Psoas muscle (tissue), 7 donors: ENCODE measurements at regions not wholly inside any gene's neighbourhood (a gene's known extent, or its start where the extent isn't known, plus 50 kb on each side); places are given as distances from the start of the nearest gene placed in this dataset.

Source experiments
- ATAC-seq, 4 donors: fragments of 200-7000 bp; cut with Tn5 transposase; one replicate each; pipeline ENCODE4 v1.9.1; 2020; ENCODE audit warnings: moderate library complexity in 3 of 4, mild to moderate bottlenecking in 2 of 4
- DNase-seq, 2 donors: peaks; one replicate each; pipeline ENCODE4 v3.0.0-alpha.2; 2020
- H3K27ac ChIP-seq: fragments of 200-600 bp; one replicate; pipeline ENCODE4 v1.8.0; 2022
- H3K27me3 ChIP-seq, 3 donors: fragments of 200-600 bp in 1 of 3; one replicate each; pipeline versions ENCODE4 v1.6.1 to v1.8.0; 2013 to 2022; ENCODE audit warnings: low read length in 2 of 3, mild to moderate bottlenecking in 2 of 3, moderate library complexity in 1 of 3; ENCODE audit not compliant: insufficient read depth in 3 of 3
- H3K36me3 ChIP-seq, 2 donors: fragments of 200-600 bp in 1 of 2; one replicate each; pipeline versions ENCODE4 v1.6.1 to v1.8.0; 2013 to 2022; ENCODE audit warnings: low read depth in 1 of 2, mild to moderate bottlenecking in 1 of 2, moderate library complexity in 1 of 2; ENCODE audit not compliant: insufficient read depth in 1 of 2
- H3K4me1 ChIP-seq: fragments of 200-600 bp; one replicate; pipeline ENCODE4 v1.8.0; 2022
- H3K4me3 ChIP-seq: fragments of 200-600 bp; one replicate; pipeline ENCODE4 v1.8.0; 2022; ENCODE audit warnings: mild to moderate bottlenecking
- H3K9me3 ChIP-seq: fragments of 200-600 bp; one replicate; pipeline ENCODE4 v1.8.0; 2022
- CTCF ChIP-seq: fragments of 200-600 bp; IDR thresholded peaks from one replicate; pipeline ENCODE4 v1.8.0; 2022; ENCODE audit warnings: antibody characterized with exemption
- WGBS, 3 donors: extraction: QIAGEN DNeasy Blood & Tissue Kit; methylation state at CpG; one replicate each; pipeline versions ENCODE4 v1.1.6 to v1.1.7; 2013; 5-methylcytosine and 5-hydroxymethylcytosine counted together
- intact Hi-C, 2 donors: fragments of 100-400 bp; cut with DNase I; formaldehyde crosslinking; loops; one replicate each; pipeline versions ENCODE4 v1.11.0 to v1.14.2; 2022
- donor health status: healthy with polysubstance abuse.
- donor health status: DM: no; HTN: no; CAD: no; lungs with moderate emphysema.
- donor health status: Bipolar disorder and iron deficiency.
- donor health status: healthy.
- donor health status: DM: yes; HTN: yes; CAD: no.
- donor health status: DM: no; HTN: no; CAD: no.
- donor health status: DM: yes; HTN: yes; CAD: no.

GRCh38 chr4:10239982-10240654 is 123.5 kb upstream of the WDR1 start:
- H3K36me3 ChIP-seq = no peaks in the 10 kb centered on the region
- 42 to 55% (median 45%) methylated on average over 7 of the region's 7 CpGs for WGBS, 3 donors
- no peak overlapping the region for H3K4me3 ChIP-seq
- no peak for ATAC-seq
- no peaks in the 10 kb centered on the region for H3K4me1 ChIP-seq
- intact Hi-C loops = loop anchor here in 1 of 2 donors (5.0 kb wide), 2 partner anchors 33 to 43 kb away; no protein-coding TSS in a partner anchor
- no peak for TF ChIP-seq CTCF
- DNase-seq = no peak
- no peak overlapping the region for H3K27ac ChIP-seq
- H3K9me3 ChIP-seq = no peaks in the 10 kb centered on the region
- H3K27me3 ChIP-seq = peaks cover 0 to 5% (median 0%) of the 10 kb centered on the region in 3 donors

- no peak for TF ChIP-seq CTCF
- intact Hi-C loops = loop anchor here in 1 of 2 donors (5.0 kb wide), 1 partner anchor 40 kb away; no protein-coding TSS in a partner anchor
- WGBS, 3 donors = 55 to 57% (median 56%) methylated on average over 1 of the region's 1 CpG
Measured at GRCh38 chr4:10237131-10237530, 120.5 kb upstream of the WDR1 start.

GRCh38 chr4:10232114-10232513 is 115.5 kb upstream of the WDR1 start:
- no peaks in the 10 kb centered on the region for H3K9me3 ChIP-seq
- ATAC-seq (no peak), DNase-seq (no peak)
- intact Hi-C loops = no loop called here
- 66 to 80% (median 71%) methylated on average over 4 of the region's 4 CpGs for WGBS, 3 donors
- TF ChIP-seq CTCF = no peak
- H3K27me3 ChIP-seq = peaks cover 0 to 5% (median 0%) of the 10 kb centered on the region in 3 donors
- no peaks in the 10 kb centered on the region for H3K36me3 ChIP-seq
- H3K27ac ChIP-seq = no peak overlapping the region
- no peaks in the 10 kb centered on the region for H3K4me1 ChIP-seq
- no peak overlapping the region for H3K4me3 ChIP-seq

More at GRCh38 chr4:10237131-10237530, 120.5 kb upstream of the WDR1 start:
- H3K4me1 ChIP-seq = no peaks in the 10 kb centered on the region
- DNase-seq (no peak), ATAC-seq (no peak)
- peaks cover 0 to 5% (median 0%) of the 10 kb centered on the region in 3 donors for H3K27me3 ChIP-seq
- H3K27ac ChIP-seq = no peak overlapping the region
- no peaks in the 10 kb centered on the region for H3K9me3 ChIP-seq
- H3K4me3 ChIP-seq = no peak overlapping the region
- no peaks in the 10 kb centered on the region for H3K36me3 ChIP-seq

GRCh38 chr4:10226756-10227155 is 110.2 kb upstream of the WDR1 start:
- WGBS, 3 donors = 65 to 78% (median 74%) methylated on average over 3 of the region's 3 CpGs
- H3K9me3 ChIP-seq = no peaks in the 10 kb centered on the region
- H3K27ac ChIP-seq = no peak overlapping the region
- DNase-seq = no peak
- no peak overlapping the region for H3K4me3 ChIP-seq
- no peaks in the 10 kb centered on the region for H3K4me1 ChIP-seq
- no peak for ATAC-seq
- intact Hi-C loops = no loop called here
- no peaks in the 10 kb centered on the region for H3K27me3 ChIP-seq
- no peak for TF ChIP-seq CTCF
- H3K36me3 ChIP-seq = no peaks in the 10 kb centered on the region

- no peaks in the 10 kb centered on the region for H3K4me1 ChIP-seq
- no peaks in the 10 kb centered on the region for H3K36me3 ChIP-seq
- intact Hi-C loops = no loop called here
- H3K4me3 ChIP-seq = no peak overlapping the region
- ATAC-seq = no peak
- no peaks in the 10 kb centered on the region for H3K9me3 ChIP-seq
- TF ChIP-seq CTCF = no peak
- no peak overlapping the region for H3K27ac ChIP-seq
- no peak for DNase-seq
- no peaks in the 10 kb centered on the region for H3K27me3 ChIP-seq
Measured at GRCh38 chr4:10225096-10225495, 108.5 kb upstream of the WDR1 start.
